Thoracic aorta (tissue), 2 donors: ENCODE measurements at regions not wholly inside any gene's neighbourhood (a gene's known extent, or its start where the extent isn't known, plus 50 kb on each side); places are given as distances from the start of the nearest gene placed in this dataset.

Experiments
- ATAC-seq: fragments of 150-250 bp; one replicate; pipeline ENCODE4 v1.8.0; 2017; ENCODE audit warnings: low read depth; ENCODE audit not compliant: insufficient number of reproducible peaks, low FRiP score
- DNase-seq: peaks from one replicate; pipeline ENCODE4 v3.0.0-alpha.2; 2020; ENCODE audit warnings: low spot score
- H3K27ac ChIP-seq, 2 donors: fragments of 200-600 bp; sonication (generic); 1 replicate in 1 of 2; 2 replicates in 1 of 2; pipeline ENCODE4 v1.5.1; 2016; ENCODE audit warnings: mild to moderate bottlenecking in 2 of 2, moderate library complexity in 2 of 2
- H3K27me3 ChIP-seq: fragments of 200-600 bp; sonication (generic); replicated peaks from 2 replicates; pipeline ENCODE4 v1.6.0; 2016; ENCODE audit warnings: mild to moderate bottlenecking; ENCODE audit not compliant: insufficient read depth
- H3K36me3 ChIP-seq: fragments of 200-600 bp; sonication (generic); one replicate; pipeline ENCODE4 v1.5.1; 2016
- H3K4me1 ChIP-seq, 2 donors: fragments of 200-600 bp; sonication (generic); 1 replicate in 1 of 2; 2 replicates in 1 of 2; pipeline versions ENCODE4 v1.5.1 to v1.6.0; 2016; ENCODE audit warnings: low read depth in 2 of 2, mild to moderate bottlenecking in 1 of 2; ENCODE audit not compliant: control insufficient read depth in 1 of 2
- H3K4me3 ChIP-seq: fragments of 200-600 bp; sonication (generic); 2 replicates; pipeline ENCODE4 v1.5.1; 2016; ENCODE audit warnings: mild to moderate bottlenecking
- H3K9me3 ChIP-seq: fragments of 200-600 bp; sonication (generic); 2 replicates; pipeline ENCODE4 v1.5.1; 2016
- CTCF ChIP-seq: fragments of 200-600 bp; sonication (generic); IDR thresholded peaks from one replicate; pipeline ENCODE4 v1.5.1; 2019; ENCODE audit warnings: antibody characterized with exemption

GRCh38 chr1:96641282-96641681, 80.3 kb upstream of the PTBP2 start:
- Histone ChIP-seq H3K9me3 (no peaks in the 10 kb centered on the region), H3K36me3 (no peaks in the 10 kb centered on the region), H3K27me3 (no peaks in the 10 kb centered on the region), H3K4me1 (no peaks in the 10 kb centered on the region), H3K27ac (no peak overlapping the region), H3K4me3 (no peak overlapping the region)
- DNase-seq (no peak), ATAC-seq (no peak)
- no peak for TF ChIP-seq CTCF

- DNase-seq = no peak
- Histone ChIP-seq H3K4me1 (no peaks in the 10 kb centered on the region), H3K4me3 (no peak overlapping the region), H3K27ac (no peak overlapping the region), H3K9me3 (no peaks in the 10 kb centered on the region), H3K36me3 (no peaks in the 10 kb centered on the region), H3K27me3 (no peaks in the 10 kb centered on the region)
- no peak for TF ChIP-seq CTCF
- ATAC-seq = no peak
These were observed 78.1 kb upstream of the PTBP2 start for GRCh38 chr1:96643519-96643918.

- no peak for TF ChIP-seq CTCF
These were observed 72.3 kb upstream of the PTBP2 start for GRCh38 chr1:96649301-96649700.

DNA sequence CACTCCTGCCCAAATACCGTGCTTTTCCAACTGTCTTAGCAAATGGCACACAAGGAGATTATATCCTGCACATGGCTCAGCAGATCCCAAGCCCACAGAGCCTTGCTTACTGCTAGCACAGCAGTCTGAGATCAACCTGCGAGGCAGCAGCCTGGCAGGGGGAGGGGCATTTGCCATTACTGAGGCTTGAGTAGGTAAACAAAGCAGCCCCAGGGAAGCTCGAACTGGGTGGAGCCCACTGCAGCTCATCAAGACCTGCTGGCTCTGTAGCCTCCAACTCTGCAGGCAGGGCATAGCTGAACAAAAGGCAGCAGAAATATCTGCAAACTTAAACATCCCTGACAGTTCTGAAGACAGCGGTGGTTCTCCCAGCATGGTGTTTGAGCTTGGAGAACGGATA, 70.1 kb upstream of the PTBP2 start:
- no peak overlapping the region for H3K27ac ChIP-seq
- no peaks in the 10 kb centered on the region for H3K4me1 ChIP-seq
- DNase-seq = no peak
- H3K9me3 ChIP-seq = no peaks in the 10 kb centered on the region
- ATAC-seq = no peak
- H3K4me3 ChIP-seq = no peak overlapping the region
- H3K27me3 ChIP-seq = no peaks in the 10 kb centered on the region
- no peaks in the 10 kb centered on the region for H3K36me3 ChIP-seq
- no peak for TF ChIP-seq CTCF

More at GRCh38 chr1:96649301-96649700, 72.3 kb upstream of the PTBP2 start:
- Histone ChIP-seq H3K9me3 (no peaks in the 10 kb centered on the region), H3K27me3 (no peaks in the 10 kb centered on the region), H3K4me3 (no peak overlapping the region), H3K27ac (no peak overlapping the region), H3K4me1 (no peaks in the 10 kb centered on the region), H3K36me3 (no peaks in the 10 kb centered on the region)
- DNase-seq = no peak
- ATAC-seq = no peak

DNA sequence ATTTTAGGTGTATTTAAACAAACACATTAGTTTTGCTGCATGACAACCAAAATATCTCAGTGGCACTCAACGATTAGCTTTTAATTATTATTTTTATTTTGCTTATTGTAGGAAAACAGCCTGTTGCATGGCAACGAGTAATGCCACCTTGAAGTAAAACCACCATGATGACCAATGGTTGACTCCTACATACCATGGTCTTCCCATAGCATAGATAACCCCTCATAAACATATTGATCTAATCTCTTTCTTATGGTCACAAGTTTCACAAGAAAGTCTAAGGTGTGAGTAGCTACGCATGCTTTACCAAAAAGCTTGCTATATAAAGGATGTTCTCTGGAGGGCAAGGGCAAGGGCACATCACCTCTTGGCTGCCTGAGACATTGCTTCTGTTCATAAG, 61.5 kb upstream of the PTBP2 start:
- TF ChIP-seq CTCF = no peak
- Histone ChIP-seq H3K4me3 (no peak overlapping the region), H3K36me3 (no peaks in the 10 kb centered on the region), H3K9me3 (no peaks in the 10 kb centered on the region), H3K27me3 (no peaks in the 10 kb centered on the region), H3K27ac (no peak overlapping the region), H3K4me1 (no peaks in the 10 kb centered on the region)
- ATAC-seq (no peak), DNase-seq (no peak)
